GF-D8 (cell line): ENCODE measurements at regions not wholly inside any gene's neighbourhood (a gene's known extent, or its start where the extent isn't known, plus 50 kb on each side); places are given as distances from the start of the nearest gene placed in this dataset.

ENCODE experiments used
- DNase-seq: peaks from one replicate; lab custom pipeline; 2025; lab: John Stamatoyannopoulos, UW

DNA sequence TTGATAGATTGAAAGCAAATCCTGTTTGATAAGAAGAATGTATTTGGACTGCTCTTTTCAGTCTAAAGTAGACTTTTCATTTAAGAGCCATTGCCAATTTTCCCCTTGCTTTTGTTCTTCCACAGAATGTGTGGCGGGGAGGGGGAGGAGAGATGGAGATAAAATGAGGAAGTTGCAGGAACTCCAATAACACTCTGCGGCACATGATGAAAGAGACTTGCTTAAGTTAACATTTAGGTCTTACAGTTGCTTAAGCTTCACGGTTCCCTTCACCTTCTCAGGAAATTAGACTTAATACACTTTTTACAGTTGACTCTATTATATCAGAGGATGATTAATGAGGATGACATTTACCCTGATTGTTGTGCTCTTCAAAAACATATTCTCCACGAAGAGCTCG lies 537.3 kb downstream of the TMTC2 start:
- DNase-seq, result peak; percentile 63

DNA sequence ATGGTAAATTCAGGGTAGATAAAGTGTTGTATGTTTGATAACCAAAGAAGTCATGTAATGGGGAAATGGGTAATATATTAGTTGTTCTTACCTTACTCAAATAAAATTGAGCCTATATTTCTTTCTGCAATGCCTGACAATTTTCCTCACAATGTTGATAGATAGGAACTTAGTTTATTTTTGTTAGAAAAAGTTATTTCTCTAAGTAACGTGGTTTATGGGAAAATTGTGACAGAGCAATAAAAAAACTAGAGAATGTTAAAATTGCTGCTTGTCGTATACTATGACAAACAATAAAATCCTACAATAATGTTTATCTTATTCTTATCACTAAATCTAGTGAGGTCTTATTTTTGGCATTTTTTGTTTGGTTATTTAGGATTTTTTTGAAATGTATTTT lies 534.1 kb downstream of the TMTC2 start:
- DNase-seq, result no peak

DNA sequence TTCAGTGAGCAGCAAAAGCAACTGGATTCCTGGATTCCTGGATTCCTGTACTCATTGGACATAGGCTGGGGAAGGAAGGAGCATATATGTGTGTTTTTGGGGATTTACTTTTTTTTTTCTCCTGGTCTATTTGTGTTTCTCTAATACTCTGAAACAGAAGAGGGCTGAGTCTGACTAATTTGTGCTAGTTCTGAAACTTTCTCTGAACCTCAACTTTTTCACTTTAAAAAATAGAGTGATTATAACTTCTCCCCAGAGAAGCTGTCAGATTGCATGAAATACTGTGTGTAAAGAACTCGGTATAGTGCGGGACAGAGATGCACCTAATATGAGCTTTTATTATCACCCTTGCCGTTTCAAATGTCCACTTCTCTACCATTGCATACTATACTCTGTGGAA lies 529.5 kb downstream of the TMTC2 start:
- DNase-seq, result no peak

DNA sequence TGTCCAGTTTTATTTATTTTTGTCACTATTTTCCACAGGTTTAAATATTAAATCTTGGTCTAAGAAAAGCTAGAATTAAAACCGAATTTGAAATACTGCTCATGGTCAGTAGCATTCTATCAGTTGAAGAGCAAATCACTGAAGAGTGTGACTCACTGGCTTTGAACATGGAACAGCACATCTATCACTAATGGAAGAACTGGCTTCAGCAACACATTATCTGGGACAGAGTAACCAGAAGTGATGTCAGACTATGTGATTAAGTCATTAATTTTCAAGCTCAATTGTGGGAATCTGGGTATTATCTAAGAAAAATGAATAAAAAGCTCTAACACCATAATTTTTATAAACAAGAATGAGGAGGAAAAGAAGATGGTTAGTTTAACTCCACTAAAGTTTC lies 527.5 kb downstream of the TMTC2 start:
- DNase-seq, result no peak

DNA sequence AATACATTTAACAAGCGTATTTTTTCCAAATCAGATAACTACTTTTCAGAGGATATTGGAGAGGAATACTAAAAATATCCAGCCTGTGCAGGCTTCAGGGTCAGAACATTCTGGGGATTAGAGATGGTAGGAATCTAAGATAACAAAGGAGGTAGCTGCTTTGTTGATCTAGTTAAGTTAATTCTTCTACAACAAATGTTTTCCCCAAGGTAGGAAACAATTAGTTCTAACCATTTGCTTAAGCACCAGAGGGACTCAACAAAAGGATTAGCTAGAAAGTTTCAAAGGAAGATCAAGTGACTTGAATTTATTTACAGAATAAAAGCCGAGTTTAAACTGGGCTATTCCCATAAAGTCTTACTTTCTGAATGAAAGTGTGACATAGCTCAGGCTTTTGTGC lies 524.2 kb downstream of the TMTC2 start:
- DNase-seq, result no peak

GRCh38 chr12:83199069-83199468 lies 512.4 kb downstream of the TMTC2 start:
- no peak for DNase-seq

DNA sequence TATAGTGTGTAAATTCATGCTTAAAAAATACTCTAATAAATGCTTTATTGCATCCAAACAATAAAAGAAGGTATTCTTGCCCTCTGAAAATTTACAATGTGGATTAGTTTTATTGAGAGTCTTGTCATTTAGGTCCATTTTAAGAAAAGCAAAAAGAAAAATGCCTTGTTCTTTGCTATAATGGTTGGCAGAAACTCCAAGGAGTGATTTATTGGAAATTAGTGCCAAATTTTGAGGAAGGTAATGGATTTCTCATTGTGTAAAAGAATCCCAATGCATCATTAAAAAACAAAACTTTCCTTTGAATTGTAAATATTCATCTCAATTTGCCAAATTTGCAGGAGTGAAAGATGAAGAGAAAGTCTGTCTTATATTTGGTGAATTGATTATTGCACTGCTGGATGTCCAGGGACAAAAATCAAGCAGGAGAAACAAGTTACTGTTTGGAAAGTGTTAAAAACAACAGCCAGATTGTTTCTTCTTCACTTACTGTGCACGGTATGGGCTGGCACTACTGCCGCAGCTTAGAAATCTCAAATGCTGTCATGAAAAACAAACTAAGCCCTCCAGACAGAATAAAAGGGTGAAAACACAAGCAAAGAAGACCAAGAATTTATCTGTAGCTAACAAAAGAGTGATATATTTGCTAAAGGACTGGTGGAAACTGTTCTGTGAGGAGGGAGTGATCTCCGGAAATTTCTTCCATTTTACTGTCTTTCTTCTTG lies 511.7 kb downstream of the TMTC2 start:
- DNase-seq, result no peak

- DNase-seq, result no peak
Measured at GRCh38 chr12:83197483-83197914, 510.8 kb downstream of the TMTC2 start.

- no peak for DNase-seq
Measured at GRCh38 chr12:83196694-83197350, 510.1 kb downstream of the TMTC2 start.

GRCh38 chr12:83190631-83191390 lies 504.1 kb downstream of the TMTC2 start:
- no peak for DNase-seq

DNA sequence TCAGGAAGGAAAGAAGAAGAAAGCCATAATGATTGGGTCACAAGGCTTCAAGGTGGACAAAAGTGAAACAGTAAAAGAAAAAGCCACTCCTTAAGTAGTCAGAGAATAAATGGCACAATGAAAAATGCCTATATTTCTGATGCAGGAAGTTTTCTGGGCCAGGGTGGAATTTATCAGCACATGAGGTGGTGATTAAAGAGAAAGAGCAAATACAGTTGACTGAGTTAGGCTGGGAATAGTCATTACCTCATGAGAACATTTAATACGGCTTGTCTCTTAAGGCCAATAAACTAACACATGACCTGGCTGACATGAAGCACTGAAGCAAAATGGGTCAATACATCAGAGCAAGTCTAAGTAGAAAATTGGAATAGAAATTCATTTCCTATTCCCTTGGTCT lies 499.7 kb downstream of the TMTC2 start:
- no peak for DNase-seq

DNA sequence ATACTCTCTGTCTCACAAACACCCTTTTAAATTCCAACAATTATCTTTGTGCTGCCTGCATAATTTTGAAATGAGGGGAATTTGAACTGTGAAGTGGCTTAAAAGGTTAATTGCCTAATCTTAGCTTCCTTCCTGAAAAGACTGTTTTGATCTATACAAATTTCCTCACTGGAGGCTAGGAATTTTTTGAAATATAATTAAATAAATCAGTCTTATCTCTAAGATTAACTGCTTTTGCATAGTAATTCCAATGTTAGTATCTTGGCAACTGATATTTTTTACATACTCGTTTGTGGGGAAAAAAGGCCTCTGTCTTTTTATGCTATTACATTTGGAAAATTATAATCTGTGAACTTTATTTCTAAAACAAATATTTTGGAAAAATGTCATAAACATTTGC lies 498.5 kb downstream of the TMTC2 start:
- DNase-seq, result no peak
